ENCODE measurements at regions not wholly inside any gene's neighbourhood (a gene's known extent, or its start where the extent isn't known, plus 50 kb on each side); places are given as distances from the start of the nearest gene placed in this dataset.

GRCh38 chrX:45710081-45710801 lies 509.6 kb upstream of the DIPK2B start:
- TF ChIP-seq CTCF (IDR thresholded peaks at IDR 0.05) = no peak
- TF ChIP-seq ZFX (IDR thresholded peaks at IDR 0.05; ENCODE audit: borderline replicate concordance) = no peak
- H3K27ac ChIP-seq = no peak overlapping the region

GRCh38 chrX:45709381-45709780 lies 508.7 kb upstream of the DIPK2B start:
- TF ChIP-seq ZFX (IDR thresholded peaks at IDR 0.05; ENCODE audit: borderline replicate concordance) = no peak
- H3K27ac ChIP-seq = no peak overlapping the region

GRCh38 chrX:45699158-45699557 lies 498.5 kb upstream of the DIPK2B start:
- H3K27ac ChIP-seq = no peak overlapping the region
- no peak for TF ChIP-seq CTCF (IDR thresholded peaks at IDR 0.05)
- no peak for TF ChIP-seq ZFX (IDR thresholded peaks at IDR 0.05; ENCODE audit: borderline replicate concordance)

- H3K27ac ChIP-seq = no peak overlapping the region
- TF ChIP-seq CTCF (IDR thresholded peaks at IDR 0.05) = no peak
- TF ChIP-seq ZFX (IDR thresholded peaks at IDR 0.05; ENCODE audit: borderline replicate concordance) = no peak
Measured at GRCh38 chrX:45697591-45697990, 496.9 kb upstream of the DIPK2B start.

- H3K27ac ChIP-seq = no peak overlapping the region
- no peak for TF ChIP-seq CTCF (IDR thresholded peaks at IDR 0.05)
- TF ChIP-seq ZFX (IDR thresholded peaks at IDR 0.05; ENCODE audit: borderline replicate concordance) = no peak
Measured at GRCh38 chrX:45696736-45697135, 496.1 kb upstream of the DIPK2B start.

DNA sequence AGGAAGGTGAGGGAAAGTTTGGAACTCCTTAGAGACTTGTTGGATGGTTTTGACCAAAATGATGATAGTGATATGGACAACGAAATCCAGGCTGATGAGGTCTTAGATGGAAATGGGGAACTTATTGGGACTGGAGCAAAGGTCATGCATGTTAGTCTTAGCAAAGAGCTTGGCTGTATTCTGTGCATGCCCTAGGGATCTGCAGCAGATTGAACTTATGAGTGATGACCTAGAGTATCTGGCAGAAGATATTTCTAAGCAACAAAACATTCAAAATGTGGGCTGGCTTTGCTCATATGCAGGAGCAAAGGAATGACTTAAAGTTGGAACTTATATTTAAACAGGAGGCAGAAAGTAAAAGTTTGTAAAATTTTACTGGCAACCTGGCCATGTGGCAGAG lies 489.3 kb upstream of the DIPK2B start:
- no peak overlapping the region for H3K27ac ChIP-seq
- TF ChIP-seq ZFX (IDR thresholded peaks at IDR 0.05; ENCODE audit: borderline replicate concordance) (no peak), CTCF (IDR thresholded peaks at IDR 0.05) (no peak)

DNA sequence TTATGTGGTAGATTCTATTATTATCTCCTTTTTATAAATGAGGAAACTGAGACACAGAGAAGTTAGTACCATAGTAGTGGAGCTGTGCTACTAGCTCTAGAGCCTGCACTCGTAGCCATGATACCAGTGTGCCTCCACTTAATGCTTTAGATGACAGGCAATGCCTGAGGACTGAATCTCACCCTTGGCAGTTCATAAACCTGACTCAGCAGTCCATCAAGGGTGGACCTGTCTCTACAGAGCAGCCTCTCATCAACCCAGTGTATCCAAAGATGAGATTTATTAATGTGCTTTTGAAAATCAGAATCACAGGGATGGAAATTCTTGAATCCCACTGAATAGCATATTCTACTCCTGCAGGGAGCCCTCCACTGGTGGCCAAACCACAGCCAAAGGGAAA lies 483.2 kb upstream of the DIPK2B start:
- TF ChIP-seq CTCF (IDR thresholded peaks at IDR 0.05) = no peak
- TF ChIP-seq ZFX (IDR thresholded peaks at IDR 0.05; ENCODE audit: borderline replicate concordance) = no peak
- H3K27ac ChIP-seq = no peak overlapping the region

GRCh38 chrX:45681891-45682290 lies 481.2 kb upstream of the DIPK2B start:
- no peak overlapping the region for H3K27ac ChIP-seq
- no peak for TF ChIP-seq ZFX (IDR thresholded peaks at IDR 0.05; ENCODE audit: borderline replicate concordance)
- TF ChIP-seq CTCF (IDR thresholded peaks at IDR 0.05) = no peak
